SIG-M5 treated with dmso at 0.1 percent for 504 hours (cell line): ENCODE measurements at regions not wholly inside any gene's neighbourhood (a gene's known extent, or its start where the extent isn't known, plus 50 kb on each side); places are given as distances from the start of the nearest gene placed in this dataset.
"Not testable (repeated sequence)": the region's sequence is repeated elsewhere in the genome, so short reads cannot be mapped to it uniquely, and the experiment has no call there.

Experiments
- DNase-seq: peaks from one replicate; lab custom pipeline; 2025; ENCODE audit not compliant: unreplicated experiment; lab: John Stamatoyannopoulos, UW

GRCh38 chr11:103584021-103584420 is 452.4 kb upstream of the DDI1 start:
- no peak for DNase-seq

- DNase-seq = no peak
Observed at GRCh38 chr11:103584720-103585119, 451.7 kb upstream of the DDI1 start.

- DNase-seq = no peak
Observed at GRCh38 chr11:103585401-103585800, 451.0 kb upstream of the DDI1 start.

GRCh38 chr11:103585911-103586310 is 450.5 kb upstream of the DDI1 start:
- no peak for DNase-seq

- DNase-seq = no peak
Observed at GRCh38 chr11:103586756-103587155, 449.7 kb upstream of the DDI1 start.

GRCh38 chr11:103587901-103588788 is 448.3 kb upstream of the DDI1 start:
- DNase-seq = no peak

GRCh38 chr11:103591554-103591953 is 444.9 kb upstream of the DDI1 start:
- no peak for DNase-seq

- DNase-seq = no peak
Observed at GRCh38 chr11:103594283-103594682, 442.2 kb upstream of the DDI1 start.

GRCh38 chr11:103596315-103596714 is 440.1 kb upstream of the DDI1 start:
- no peak for DNase-seq

- DNase-seq = peak; percentile 65
Observed at GRCh38 chr11:103601225-103601846, 435.1 kb upstream of the DDI1 start.

GRCh38 chr11:103602840-103603239 is 433.6 kb upstream of the DDI1 start:
- DNase-seq = no peak

GRCh38 chr11:103604310-103604709 is 432.1 kb upstream of the DDI1 start:
- no peak for DNase-seq

GRCh38 chr11:103608566-103608965 is 427.9 kb upstream of the DDI1 start:
- DNase-seq = no peak

GRCh38 chr11:103609117-103610066 is 427.0 kb upstream of the DDI1 start:
- DNase-seq = no peak

GRCh38 chr11:103610435-103610834 is 426.0 kb upstream of the DDI1 start:
- DNase-seq = no peak

- DNase-seq = not testable (repeated sequence)
Observed at GRCh38 chr11:103611526-103612260, 424.7 kb upstream of the DDI1 start.

- not testable (repeated sequence) for DNase-seq
Observed at GRCh38 chr11:103612451-103612850, 424.0 kb upstream of the DDI1 start.

GRCh38 chr11:103616586-103616985 is 419.9 kb upstream of the DDI1 start:
- not testable (repeated sequence) for DNase-seq

GRCh38 chr11:103618528-103618927 is 417.9 kb upstream of the DDI1 start:
- no peak for DNase-seq

- DNase-seq = no peak
Observed at GRCh38 chr11:103619480-103619879, 417.0 kb upstream of the DDI1 start.

GRCh38 chr11:103619938-103620337 is 416.5 kb upstream of the DDI1 start:
- DNase-seq = no peak
